ENCODE measurements at regions not wholly inside any gene's neighbourhood (a gene's known extent, or its start where the extent isn't known, plus 50 kb on each side); places are given as distances from the start of the nearest gene placed in this dataset.

DNA sequence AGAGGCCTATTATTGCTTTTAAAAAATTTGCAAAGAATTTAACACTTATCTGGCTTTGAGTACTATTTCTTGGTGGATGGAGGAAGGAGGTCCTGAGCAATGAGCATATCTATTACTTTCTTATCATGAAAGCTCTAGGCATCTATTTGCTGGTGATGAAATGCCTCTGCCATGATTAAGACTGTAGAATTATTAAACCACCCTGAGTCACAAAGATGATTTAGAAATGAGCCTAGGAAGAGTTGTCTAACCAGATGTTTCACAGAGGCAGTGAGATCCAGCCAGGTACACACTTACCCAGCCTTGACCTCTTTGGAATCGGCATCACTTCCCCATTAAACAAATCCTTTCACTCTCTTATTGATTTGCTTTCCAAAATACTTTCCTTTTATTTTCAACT lies 304.4 kb upstream of the KIF2A start:
- TF ChIP-seq, protein P1, sequence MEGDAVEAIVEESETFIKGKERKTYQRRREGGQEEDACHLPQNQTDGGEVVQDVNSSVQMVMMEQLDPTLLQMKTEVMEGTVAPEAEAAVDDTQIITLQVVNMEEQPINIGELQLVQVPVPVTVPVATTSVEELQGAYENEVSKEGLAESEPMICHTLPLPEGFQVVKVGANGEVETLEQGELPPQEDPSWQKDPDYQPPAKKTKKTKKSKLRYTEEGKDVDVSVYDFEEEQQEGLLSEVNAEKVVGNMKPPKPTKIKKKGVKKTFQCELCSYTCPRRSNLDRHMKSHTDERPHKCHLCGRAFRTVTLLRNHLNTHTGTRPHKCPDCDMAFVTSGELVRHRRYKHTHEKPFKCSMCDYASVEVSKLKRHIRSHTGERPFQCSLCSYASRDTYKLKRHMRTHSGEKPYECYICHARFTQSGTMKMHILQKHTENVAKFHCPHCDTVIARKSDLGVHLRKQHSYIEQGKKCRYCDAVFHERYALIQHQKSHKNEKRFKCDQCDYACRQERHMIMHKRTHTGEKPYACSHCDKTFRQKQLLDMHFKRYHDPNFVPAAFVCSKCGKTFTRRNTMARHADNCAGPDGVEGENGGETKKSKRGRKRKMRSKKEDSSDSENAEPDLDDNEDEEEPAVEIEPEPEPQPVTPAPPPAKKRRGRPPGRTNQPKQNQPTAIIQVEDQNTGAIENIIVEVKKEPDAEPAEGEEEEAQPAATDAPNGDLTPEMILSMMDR (IDR thresholded peaks at IDR 0.05), result no peak
- TF ChIP-seq POLR2AphosphoS5 (IDR thresholded peaks at IDR 0.05) (no peak), POLR2A (IDR thresholded peaks at IDR 0.05) (no peak)

All from sigmoid colon (tissue), 4 donors.